ENCODE measurements at regions not wholly inside any gene's neighbourhood (a gene's known extent, or its start where the extent isn't known, plus 50 kb on each side); places are given as distances from the start of the nearest gene placed in this dataset.

DNA sequence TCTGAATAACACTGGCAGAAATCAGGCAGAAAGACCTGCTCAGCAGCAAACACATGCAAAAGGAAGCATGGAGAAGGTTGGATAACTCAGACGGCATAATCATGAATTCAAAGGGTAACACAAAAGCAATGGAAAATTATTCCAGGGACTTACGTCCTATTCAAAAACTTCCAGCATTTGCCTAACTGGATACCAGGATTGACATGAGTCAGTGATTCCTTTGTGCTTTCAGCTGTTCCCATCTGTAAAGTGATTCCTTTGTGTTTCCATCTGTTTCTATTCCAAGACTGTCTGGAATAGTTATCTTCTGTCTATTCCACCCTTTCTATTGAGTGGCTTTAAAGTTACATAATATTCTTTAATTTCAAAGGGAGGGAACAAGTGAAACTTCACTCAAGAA lies 1361.7 kb upstream of the CDH9 start:
- ATAC-seq, result no peak
- TF ChIP-seq ZNF70 (CRISPR knock-in tag; IDR thresholded peaks at IDR 0.05) (no peak), ZNF8 (CRISPR knock-in tag; IDR thresholded peaks at IDR 0.05) (no peak), GLIS3 (CRISPR knock-in tag; IDR thresholded peaks at IDR 0.05) (no peak), CSDC2 (CRISPR knock-in tag; IDR thresholded peaks at IDR 0.05) (no peak), BACH2 (CRISPR knock-in tag; IDR thresholded peaks at IDR 0.05; ENCODE audit: borderline replicate concordance) (no peak), SNAI2 (CRISPR knock-in tag; IDR thresholded peaks at IDR 0.05) (no peak)
- TF ChIP-seq, protein P1, sequence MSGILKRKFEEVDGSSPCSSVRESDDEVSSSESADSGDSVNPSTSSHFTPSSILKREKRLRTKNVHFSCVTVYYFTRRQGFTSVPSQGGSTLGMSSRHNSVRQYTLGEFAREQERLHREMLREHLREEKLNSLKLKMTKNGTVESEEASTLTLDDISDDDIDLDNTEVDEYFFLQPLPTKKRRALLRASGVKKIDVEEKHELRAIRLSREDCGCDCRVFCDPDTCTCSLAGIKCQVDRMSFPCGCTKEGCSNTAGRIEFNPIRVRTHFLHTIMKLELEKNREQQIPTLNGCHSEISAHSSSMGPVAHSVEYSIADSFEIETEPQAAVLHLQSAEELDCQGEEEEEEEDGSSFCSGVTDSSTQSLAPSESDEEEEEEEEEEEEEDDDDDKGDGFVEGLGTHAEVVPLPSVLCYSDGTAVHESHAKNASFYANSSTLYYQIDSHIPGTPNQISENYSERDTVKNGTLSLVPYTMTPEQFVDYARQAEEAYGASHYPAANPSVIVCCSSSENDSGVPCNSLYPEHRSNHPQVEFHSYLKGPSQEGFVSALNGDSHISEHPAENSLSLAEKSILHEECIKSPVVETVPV (CRISPR knock-in tag; IDR thresholded peaks at IDR 0.05), result no peak
- TF ChIP-seq, protein P2, sequence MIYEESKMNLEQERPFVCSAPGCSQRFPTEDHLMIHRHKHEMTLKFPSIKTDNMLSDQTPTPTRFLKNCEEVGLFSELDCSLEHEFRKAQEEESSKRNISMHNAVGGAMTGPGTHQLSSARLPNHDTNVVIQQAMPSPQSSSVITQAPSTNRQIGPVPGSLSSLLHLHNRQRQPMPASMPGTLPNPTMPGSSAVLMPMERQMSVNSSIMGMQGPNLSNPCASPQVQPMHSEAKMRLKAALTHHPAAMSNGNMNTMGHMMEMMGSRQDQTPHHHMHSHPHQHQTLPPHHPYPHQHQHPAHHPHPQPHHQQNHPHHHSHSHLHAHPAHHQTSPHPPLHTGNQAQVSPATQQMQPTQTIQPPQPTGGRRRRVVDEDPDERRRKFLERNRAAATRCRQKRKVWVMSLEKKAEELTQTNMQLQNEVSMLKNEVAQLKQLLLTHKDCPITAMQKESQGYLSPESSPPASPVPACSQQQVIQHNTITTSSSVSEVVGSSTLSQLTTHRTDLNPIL (CRISPR knock-in tag; IDR thresholded peaks at IDR 0.05; ENCODE audit: low read depth), result no peak
- TF ChIP-seq, protein P3, sequence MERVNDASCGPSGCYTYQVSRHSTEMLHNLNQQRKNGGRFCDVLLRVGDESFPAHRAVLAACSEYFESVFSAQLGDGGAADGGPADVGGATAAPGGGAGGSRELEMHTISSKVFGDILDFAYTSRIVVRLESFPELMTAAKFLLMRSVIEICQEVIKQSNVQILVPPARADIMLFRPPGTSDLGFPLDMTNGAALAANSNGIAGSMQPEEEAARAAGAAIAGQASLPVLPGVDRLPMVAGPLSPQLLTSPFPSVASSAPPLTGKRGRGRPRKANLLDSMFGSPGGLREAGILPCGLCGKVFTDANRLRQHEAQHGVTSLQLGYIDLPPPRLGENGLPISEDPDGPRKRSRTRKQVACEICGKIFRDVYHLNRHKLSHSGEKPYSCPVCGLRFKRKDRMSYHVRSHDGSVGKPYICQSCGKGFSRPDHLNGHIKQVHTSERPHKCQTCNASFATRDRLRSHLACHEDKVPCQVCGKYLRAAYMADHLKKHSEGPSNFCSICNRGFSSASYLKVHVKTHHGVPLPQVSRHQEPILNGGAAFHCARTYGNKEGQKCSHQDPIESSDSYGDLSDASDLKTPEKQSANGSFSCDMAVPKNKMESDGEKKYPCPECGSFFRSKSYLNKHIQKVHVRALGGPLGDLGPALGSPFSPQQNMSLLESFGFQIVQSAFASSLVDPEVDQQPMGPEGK (CRISPR knock-in tag; IDR thresholded peaks at IDR 0.05; ENCODE audit: borderline replicate concordance), result no peak

DNA sequence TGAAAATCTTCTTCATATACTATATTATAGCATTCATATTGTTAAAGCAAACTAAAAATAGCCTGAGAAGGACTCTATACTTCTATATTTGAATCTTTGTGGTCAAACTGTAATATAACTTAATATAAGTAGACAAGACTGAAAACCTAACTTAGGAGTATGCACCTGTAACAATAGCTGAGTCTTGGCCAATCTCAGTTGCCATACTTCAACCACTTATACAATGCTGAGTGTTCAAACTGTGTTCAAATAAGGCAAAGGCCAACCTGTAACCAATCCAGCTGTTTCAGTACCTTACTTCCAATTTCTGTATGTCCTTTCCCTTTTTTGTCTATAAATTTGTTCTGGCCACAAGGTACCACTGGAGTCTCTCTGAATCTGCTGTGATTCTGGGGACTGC lies 1360.8 kb upstream of the CDH9 start:
- no peak for TF ChIP-seq PPARA (CRISPR knock-in tag; IDR thresholded peaks at IDR 0.05; ENCODE audit: borderline replicate concordance)
- no peak for TF ChIP-seq ZNF70 (CRISPR knock-in tag; IDR thresholded peaks at IDR 0.05)
- no peak for TF ChIP-seq CSDC2 (CRISPR knock-in tag; IDR thresholded peaks at IDR 0.05)
- no peak for ATAC-seq

DNA sequence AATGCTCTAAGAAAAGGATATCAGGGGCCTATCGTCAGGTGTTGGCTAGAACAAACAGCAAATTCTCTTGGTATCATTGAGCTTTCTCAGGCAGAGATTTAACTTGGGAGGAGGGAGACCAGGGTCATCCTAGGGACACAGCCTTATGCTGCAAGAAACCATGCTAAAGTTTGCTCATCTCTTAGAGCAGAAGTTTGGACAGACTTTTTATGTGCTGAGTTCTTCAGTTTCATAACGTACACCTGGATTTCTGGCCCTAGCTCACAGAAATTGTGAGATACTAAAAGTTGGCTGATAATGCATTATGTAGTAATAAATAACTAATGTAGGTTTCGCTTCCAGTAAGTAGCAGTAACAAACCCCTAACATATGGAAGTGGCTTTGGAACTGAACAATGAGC lies 1359.8 kb upstream of the CDH9 start:
- ATAC-seq, result no peak

More for the DNA sequence above, 1359.8 kb upstream of the CDH9 start:
- TF ChIP-seq CSDC2 (CRISPR knock-in tag; IDR thresholded peaks at IDR 0.05) (no peak), BACH2 (CRISPR knock-in tag; IDR thresholded peaks at IDR 0.05; ENCODE audit: borderline replicate concordance) (no peak), ZNF70 (CRISPR knock-in tag; IDR thresholded peaks at IDR 0.05) (no peak), GLIS3 (CRISPR knock-in tag; IDR thresholded peaks at IDR 0.05) (no peak), PPARA (CRISPR knock-in tag; IDR thresholded peaks at IDR 0.05; ENCODE audit: borderline replicate concordance) (no peak), ZNF565 (CRISPR knock-in tag; conservative IDR thresholded peaks at IDR 0.05; ENCODE audit: low read depth) (no peak), TOX (CRISPR knock-in tag; IDR thresholded peaks at IDR 0.05; ENCODE audit: borderline replicate concordance) (no peak), SNAI2 (CRISPR knock-in tag; IDR thresholded peaks at IDR 0.05) (no peak), ARNTL (CRISPR knock-in tag; IDR thresholded peaks at IDR 0.05; ENCODE audit: borderline replicate concordance, low read depth) (no peak), TCF4 (CRISPR knock-in tag; IDR thresholded peaks at IDR 0.05; ENCODE audit: borderline replicate concordance) (no peak), ZNF8 (CRISPR knock-in tag; IDR thresholded peaks at IDR 0.05) (no peak), ISL1 (CRISPR knock-in tag; IDR thresholded peaks at IDR 0.05) (no peak), OSR1 (CRISPR knock-in tag; IDR thresholded peaks at IDR 0.05) (no peak)
- TF ChIP-seq, protein P2 (CRISPR knock-in tag; IDR thresholded peaks at IDR 0.05; ENCODE audit: low read depth), result no peak
- TF ChIP-seq, protein P1 (CRISPR knock-in tag; IDR thresholded peaks at IDR 0.05), result no peak
- TF ChIP-seq, protein P4, sequence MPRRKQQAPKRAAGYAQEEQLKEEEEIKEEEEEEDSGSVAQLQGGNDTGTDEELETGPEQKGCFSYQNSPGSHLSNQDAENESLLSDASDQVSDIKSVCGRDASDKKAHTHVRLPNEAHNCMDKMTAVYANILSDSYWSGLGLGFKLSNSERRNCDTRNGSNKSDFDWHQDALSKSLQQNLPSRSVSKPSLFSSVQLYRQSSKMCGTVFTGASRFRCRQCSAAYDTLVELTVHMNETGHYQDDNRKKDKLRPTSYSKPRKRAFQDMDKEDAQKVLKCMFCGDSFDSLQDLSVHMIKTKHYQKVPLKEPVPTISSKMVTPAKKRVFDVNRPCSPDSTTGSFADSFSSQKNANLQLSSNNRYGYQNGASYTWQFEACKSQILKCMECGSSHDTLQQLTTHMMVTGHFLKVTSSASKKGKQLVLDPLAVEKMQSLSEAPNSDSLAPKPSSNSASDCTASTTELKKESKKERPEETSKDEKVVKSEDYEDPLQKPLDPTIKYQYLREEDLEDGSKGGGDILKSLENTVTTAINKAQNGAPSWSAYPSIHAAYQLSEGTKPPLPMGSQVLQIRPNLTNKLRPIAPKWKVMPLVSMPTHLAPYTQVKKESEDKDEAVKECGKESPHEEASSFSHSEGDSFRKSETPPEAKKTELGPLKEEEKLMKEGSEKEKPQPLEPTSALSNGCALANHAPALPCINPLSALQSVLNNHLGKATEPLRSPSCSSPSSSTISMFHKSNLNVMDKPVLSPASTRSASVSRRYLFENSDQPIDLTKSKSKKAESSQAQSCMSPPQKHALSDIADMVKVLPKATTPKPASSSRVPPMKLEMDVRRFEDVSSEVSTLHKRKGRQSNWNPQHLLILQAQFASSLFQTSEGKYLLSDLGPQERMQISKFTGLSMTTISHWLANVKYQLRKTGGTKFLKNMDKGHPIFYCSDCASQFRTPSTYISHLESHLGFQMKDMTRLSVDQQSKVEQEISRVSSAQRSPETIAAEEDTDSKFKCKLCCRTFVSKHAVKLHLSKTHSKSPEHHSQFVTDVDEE (CRISPR knock-in tag; IDR thresholded peaks at IDR 0.05), result no peak
- TF ChIP-seq, protein P5, sequence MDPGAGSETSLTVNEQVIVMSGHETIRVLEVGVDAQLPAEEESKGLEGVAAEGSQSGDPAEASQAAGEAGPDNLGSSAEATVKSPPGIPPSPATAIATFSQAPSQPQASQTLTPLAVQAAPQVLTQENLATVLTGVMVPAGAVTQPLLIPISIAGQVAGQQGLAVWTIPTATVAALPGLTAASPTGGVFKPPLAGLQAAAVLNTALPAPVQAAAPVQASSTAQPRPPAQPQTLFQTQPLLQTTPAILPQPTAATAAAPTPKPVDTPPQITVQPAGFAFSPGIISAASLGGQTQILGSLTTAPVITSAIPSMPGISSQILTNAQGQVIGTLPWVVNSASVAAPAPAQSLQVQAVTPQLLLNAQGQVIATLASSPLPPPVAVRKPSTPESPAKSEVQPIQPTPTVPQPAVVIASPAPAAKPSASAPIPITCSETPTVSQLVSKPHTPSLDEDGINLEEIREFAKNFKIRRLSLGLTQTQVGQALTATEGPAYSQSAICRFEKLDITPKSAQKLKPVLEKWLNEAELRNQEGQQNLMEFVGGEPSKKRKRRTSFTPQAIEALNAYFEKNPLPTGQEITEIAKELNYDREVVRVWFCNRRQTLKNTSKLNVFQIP (CRISPR knock-in tag; IDR thresholded peaks at IDR 0.05; ENCODE audit: borderline replicate concordance, low read depth), result no peak
- TF ChIP-seq, protein P3 (CRISPR knock-in tag; IDR thresholded peaks at IDR 0.05; ENCODE audit: borderline replicate concordance), result no peak

Measured in SK-N-SH treated with all-trans-retinoic acid at 6 μM for 48 hours (cell line).